WTC11 (cell line): ENCODE measurements at regions not wholly inside any gene's neighbourhood (a gene's known extent, or its start where the extent isn't known, plus 50 kb on each side); places are given as distances from the start of the nearest gene placed in this dataset.
A peak's percentile ranks its signal among the peaks of the same experiment; 100 is the strongest.

Experiments
- ATAC-seq: fragments of 200-7000 bp; cut with Tn5 transposase; 2 replicates; pipeline ENCODE4 v1.10.0; 2021; ENCODE audit warnings: mild to moderate bottlenecking, moderate library complexity
- CTCF ChIA-PET: fragments of 300-600 bp; sonication (Branson Sonifier 250); formaldehyde crosslinking; loops from one replicate; lab custom pipeline; 2021; ENCODE audit warnings: antibody characterized with exemption; lab: Charles Lee
- POLR2A ChIA-PET: fragments of 350-600 bp; sonication (Branson Sonifier 250); formaldehyde crosslinking; loops from one replicate; lab custom pipeline; 2021; ENCODE audit warnings: antibody characterized with exemption; lab: Charles Lee
- DNase-seq: peaks from one replicate; pipeline ENCODE4 v3.0.0; 2021; ENCODE audit warnings: low spot score
- H3K27ac Mint-ChIP-seq: 2 replicates; pipeline ENCODE4 v1.8.0; 2021; ENCODE audit warnings: mixed read lengths
- H3K27me3 Mint-ChIP-seq: 2 replicates; pipeline ENCODE4 v1.8.0; 2021; ENCODE audit warnings: low read depth, mild to moderate bottlenecking, moderate library complexity, mixed read lengths
- H3K36me3 Mint-ChIP-seq: 2 replicates; pipeline ENCODE4 v1.8.0; 2021; ENCODE audit warnings: mixed read lengths
- H3K4me1 Mint-ChIP-seq: 2 replicates; pipeline ENCODE4 v1.8.0; 2022; ENCODE audit warnings: mixed read lengths
- H3K4me3 Mint-ChIP-seq: 2 replicates; pipeline ENCODE4 v1.8.0; 2021; ENCODE audit warnings: mild to moderate bottlenecking, moderate library complexity, mixed read lengths
- H3K9me3 Mint-ChIP-seq: 2 replicates; pipeline ENCODE4 v1.8.0; 2021; ENCODE audit warnings: mixed read lengths
- AR ChIP-seq: fragments of 250-450 bp; sonication (Bioruptor Pico); IDR thresholded peaks from 2 replicates; pipeline ENCODE4 v1.9.0; 2021; ENCODE audit warnings: mild to moderate bottlenecking
- ARID4B ChIP-seq: sonication (generic); formaldehyde crosslinking; IDR thresholded peaks from 2 replicates; pipeline ENCODE4 v1.8.0; 2023; ENCODE audit warnings: missing genetic modification reagents, mild to moderate bottlenecking, borderline replicate concordance
- ATF2 ChIP-seq: sonication (generic); formaldehyde crosslinking; IDR thresholded peaks from 2 replicates; pipeline ENCODE4 v1.8.1; 2022; ENCODE audit warnings: low read depth, missing genetic modification reagents, borderline replicate concordance
- E2F5 ChIP-seq: sonication (generic); formaldehyde crosslinking; IDR thresholded peaks from 2 replicates; pipeline ENCODE4 v1.8.1; 2022; ENCODE audit warnings: mild to moderate bottlenecking, moderate library complexity, missing genetic modification reagents
- EMX1 ChIP-seq: fragments of 250-450 bp; sonication (Bioruptor Pico); IDR thresholded peaks from 2 replicates; pipeline ENCODE4 v1.8.0; 2021; ENCODE audit warnings: mild to moderate bottlenecking
- FOXJ3 ChIP-seq: sonication (generic); formaldehyde crosslinking; IDR thresholded peaks from 2 replicates; pipeline ENCODE4 v1.9.0; 2021; ENCODE audit warnings: missing genetic modification reagents, mild to moderate bottlenecking, borderline replicate concordance
- FOXP1 ChIP-seq: sonication (generic); formaldehyde crosslinking; IDR thresholded peaks from 2 replicates; pipeline ENCODE4 v1.8.0; 2022; ENCODE audit warnings: missing genetic modification reagents, mild to moderate bottlenecking, moderate library complexity, borderline replicate concordance
- GRHL2 ChIP-seq: fragments of 250-450 bp; sonication (Bioruptor Pico); IDR thresholded peaks from 2 replicates; pipeline ENCODE4 v1.8.0; 2022; ENCODE audit warnings: mild to moderate bottlenecking, moderate library complexity; ENCODE audit not compliant: insufficient replicate concordance, severe bottlenecking
- HMGA2 ChIP-seq: fragments of 250-450 bp; sonication (Bioruptor Pico); IDR thresholded peaks from 2 replicates; pipeline ENCODE4 v1.4.0; 2021; ENCODE audit warnings: mild to moderate bottlenecking, moderate library complexity
- JAZF1 ChIP-seq: fragments of 250-450 bp; sonication (Bioruptor Pico); IDR thresholded peaks from 2 replicates; pipeline ENCODE4 v1.9.0; 2021; ENCODE audit warnings: moderate library complexity, mild to moderate bottlenecking, inconsistent platforms
- SP1 ChIP-seq: sonication (generic); formaldehyde crosslinking; conservative IDR thresholded peaks from 2 replicates; pipeline ENCODE4 v1.8.1; 2022; ENCODE audit warnings: missing genetic modification reagents
- ZNF232 ChIP-seq: sonication (generic); formaldehyde crosslinking; IDR thresholded peaks from 2 replicates; pipeline ENCODE4 v1.8.0; 2022; ENCODE audit warnings: mild to moderate bottlenecking, missing genetic modification reagents
- ZNF263 ChIP-seq: sonication (generic); formaldehyde crosslinking; IDR thresholded peaks from 2 replicates; pipeline ENCODE4 v1.8.1; 2022; ENCODE audit warnings: low read depth, mild to moderate bottlenecking, moderate library complexity, missing genetic modification reagents
- ZNF416 ChIP-seq: fragments of 250-450 bp; sonication (Bioruptor Pico); IDR thresholded peaks from 2 replicates; pipeline ENCODE4 v1.9.0; 2021; ENCODE audit warnings: mild to moderate bottlenecking, inconsistent platforms

- Mint-ChIP-seq H3K36me3 (no peaks in the 10 kb centered on the region; the same call in 1 of the 2 replicates), H3K27me3 (no peaks in the 10 kb centered on the region; the same call in 1 of the 2 replicates), H3K4me3 (no peak overlapping the region)
- ChIA-PET POLR2A (no interaction called here), CTCF (interaction anchor here (1.0 kb wide), 1 partner anchor 11 kb away, joined by 3 read pairs; no protein-coding TSS in a partner anchor)
- DNase-seq = peak; percentile 23
- ATAC-seq = peak; percentile 72
- TF ChIP-seq ARID4B (no peak), FOXJ3 (CRISPR knock-in tag) (no peak), JAZF1 (CRISPR knock-in tag) (no peak), ZNF232 (CRISPR knock-in tag) (no peak), AR (CRISPR knock-in tag) (no peak), ZNF263 (CRISPR knock-in tag) (no peak), ZNF416 (no peak), HMGA2 (CRISPR knock-in tag) (no peak), GRHL2 (CRISPR knock-in tag) (no peak)
- TF ChIP-seq, all 79 proteins: peak for 0
- Mint-ChIP-seq H3K27ac (no peak overlapping the region), H3K9me3 (peaks cover 4% of the 10 kb centered on the region; the same call in 1 of the 2 replicates), H3K4me1 (peaks cover 42% of the 10 kb centered on the region)
Observed at GRCh38 chr11:19455731-19456130, 215.0 kb upstream of the E2F8 start.

- H3K27ac Mint-ChIP-seq = no peak overlapping the region
- DNase-seq = no peak
- TF ChIP-seq EMX1 = no peak
- TF ChIP-seq SP1 (CRISPR knock-in tag) = no peak
- TF ChIP-seq E2F5 (CRISPR knock-in tag) = no peak
- no peak for TF ChIP-seq ATF2 (CRISPR knock-in tag)
- no peak for TF ChIP-seq FOXP1
- ChIA-PET POLR2A (no interaction called here), CTCF (no interaction called here)
- H3K36me3 Mint-ChIP-seq = no peaks in the 10 kb centered on the region; the same call in 1 of the 2 replicates
- peaks cover 41% of the 10 kb centered on the region for H3K4me1 Mint-ChIP-seq
- peaks cover 3% of the 10 kb centered on the region; the same call in 1 of the 2 replicates for H3K27me3 Mint-ChIP-seq
- no peak overlapping the region for H3K4me3 Mint-ChIP-seq
- peaks cover 4% of the 10 kb centered on the region; the same call in 1 of the 2 replicates for H3K9me3 Mint-ChIP-seq
- ATAC-seq = peak; percentile 53
Observed at GRCh38 chr11:19453651-19454257, 213.0 kb upstream of the E2F8 start.
